PC-9 (cell line): ENCODE measurements at regions not wholly inside any gene's neighbourhood (a gene's known extent, or its start where the extent isn't known, plus 50 kb on each side); places are given as distances from the start of the nearest gene placed in this dataset.
A peak's percentile ranks its signal among the peaks of the same experiment; 100 is the strongest.
"Not testable (repeated sequence)": the region's sequence is repeated elsewhere in the genome, so short reads cannot be mapped to it uniquely, and the experiment has no call there.

ENCODE experiments used
- BruUV-seq: library from RNA; stranded (reverse); fragments of 400-500 nt; replicated peaks from 2 replicates; lab custom pipeline; 2021; lab: Mats Ljungman, UMichigan
- CTCF ChIA-PET: fragments of 300-600 bp; sonication (Branson Sonifier 250); formaldehyde crosslinking; loops from one replicate; lab custom pipeline; 2022; ENCODE audit warnings: antibody characterized with exemption; lab: Charles Lee
- POLR2A ChIA-PET: fragments of 300-600 bp; sonication (Branson Sonifier 250); formaldehyde crosslinking; loops from one replicate; lab custom pipeline; 2022; ENCODE audit warnings: antibody characterized with exemption; ENCODE audit not compliant: unreplicated experiment; lab: Charles Lee
- DNase-seq, 2 experiments: peaks; one replicate each; pipeline versions ENCODE4 v3.0.0 to v3.0.0-alpha.2; 2015 to 2022; ENCODE audit warnings: mixed read lengths in 1 of 2
- H2AFZ ChIP-seq: fragments of 200-600 bp; sonication (generic); 2 replicates; pipeline ENCODE4 v1.8.1; 2017; ENCODE audit warnings: antibody characterized with exemption
- H3F3A ChIP-seq: fragments of 200-600 bp; sonication (generic); 2 replicates; pipeline ENCODE4 v1.8.1; 2017; ENCODE audit warnings: antibody characterized with exemption, mild to moderate bottlenecking, low read depth; ENCODE audit not compliant: insufficient read depth
- H3K27ac ChIP-seq: fragments of 200-600 bp; sonication (generic); 2 replicates; pipeline ENCODE4 v1.6.1; 2016; ENCODE audit warnings: mixed run types
- H3K27me3 ChIP-seq: fragments of 200-600 bp; sonication (generic); 2 replicates; pipeline ENCODE4 v1.6.1; 2016; ENCODE audit warnings: low read depth, mixed run types; ENCODE audit not compliant: insufficient read depth
- H3K36me3 ChIP-seq: fragments of 200-600 bp; sonication (generic); 2 replicates; pipeline ENCODE4 v1.6.1; 2016; ENCODE audit warnings: low read depth, mixed run types
- H3K4me1 ChIP-seq: fragments of 200-600 bp; sonication (generic); replicated peaks from 2 replicates; pipeline ENCODE4 v1.6.1; 2016; ENCODE audit warnings: mixed run types; ENCODE audit not compliant: insufficient read depth
- H3K4me2 ChIP-seq: fragments of 200-600 bp; sonication (generic); 2 replicates; pipeline ENCODE4 v1.6.1; 2017; ENCODE audit warnings: mixed run types
- H3K4me3 ChIP-seq: fragments of 200-600 bp; sonication (generic); 2 replicates; pipeline ENCODE4 v1.6.1; 2016; ENCODE audit warnings: mixed run types
- H3K79me2 ChIP-seq: fragments of 200-600 bp; sonication (generic); 2 replicates; pipeline ENCODE4 v1.6.1; 2017; ENCODE audit warnings: low read depth, mixed run types
- H3K9me2 ChIP-seq: fragments of 200-600 bp; sonication (generic); 2 replicates; pipeline ENCODE4 v1.8.1; 2017; ENCODE audit warnings: mild to moderate bottlenecking; ENCODE audit not compliant: insufficient read depth
- H3K9me3 ChIP-seq: fragments of 200-600 bp; sonication (generic); 2 replicates; pipeline ENCODE4 v1.8.1; 2016; ENCODE audit warnings: low read depth; ENCODE audit not compliant: insufficient read depth
- H4K20me1 ChIP-seq: fragments of 200-600 bp; sonication (generic); 2 replicates; pipeline ENCODE4 v1.8.1; 2017; ENCODE audit not compliant: insufficient read depth
- CTCF ChIP-seq: fragments of 200-600 bp; sonication (generic); conservative IDR thresholded peaks from 2 replicates; pipeline ENCODE4 v1.6.1; 2017; ENCODE audit warnings: mixed run types, antibody characterized with exemption, mild to moderate bottlenecking, moderate library complexity
- EZH2 ChIP-seq: fragments of 200-600 bp; sonication (generic); IDR thresholded peaks from 2 replicates; pipeline ENCODE4 v1.8.0; 2017; ENCODE audit warnings: antibody characterized with exemption, low read depth
- intact Hi-C: fragments of 100-400 bp; cut with micrococcal nuclease; formaldehyde crosslinking; loops from one replicate; pipeline ENCODE4 v1.10.0; 2022; ENCODE audit not compliant: unreplicated experiment

GRCh38 chr7:90064370-90064769 is 89.9 kb upstream of the STEAP1 start:
- Histone ChIP-seq H2AFZ (no peak overlapping the region), H4K20me1 (no peaks in the 10 kb centered on the region), H3F3A (no peaks in the 10 kb centered on the region), H3K27ac (no peak overlapping the region), H3K27me3 (no peaks in the 10 kb centered on the region), H3K4me2 (no peak overlapping the region), H3K79me2 (no peaks in the 10 kb centered on the region), H3K36me3 (no peaks in the 10 kb centered on the region), H3K9me3 (no peaks in the 10 kb centered on the region), H3K9me2 (no peaks in the 10 kb centered on the region), H3K4me1 (no peaks in the 10 kb centered on the region), H3K4me3 (no peak overlapping the region)
- TF ChIP-seq EZH2 (no peak), CTCF (no peak)
- ChIA-PET POLR2A (no interaction called here), CTCF (no interaction called here)
- DNase-seq = no peak
- no TSS peak for BruUV-seq
- intact Hi-C loops = no loop called here

- Histone ChIP-seq H3K9me3 (no peaks in the 10 kb centered on the region), H2AFZ (0 out of 2 replicates have a peak overlapping the region, but pooled peaks have one; percentile 36), H3K27me3 (no peaks in the 10 kb centered on the region), H3K79me2 (no peaks in the 10 kb centered on the region), H3K36me3 (no peaks in the 10 kb centered on the region), H3F3A (no peaks in the 10 kb centered on the region), H3K9me2 (no peaks in the 10 kb centered on the region), H3K27ac (no peak overlapping the region), H4K20me1 (no peaks in the 10 kb centered on the region), H3K4me1 (no peaks in the 10 kb centered on the region), H3K4me2 (no peak overlapping the region), H3K4me3 (no peak overlapping the region)
- intact Hi-C loops = no loop called here
- no peak for DNase-seq
- POLR2A ChIA-PET = no interaction called here
- CTCF ChIA-PET = no interaction called here
- TF ChIP-seq CTCF = no peak
- no peak for TF ChIP-seq EZH2
- no TSS peak for BruUV-seq
These were observed 87.1 kb upstream of the STEAP1 start for GRCh38 chr7:90067171-90067570.

DNA sequence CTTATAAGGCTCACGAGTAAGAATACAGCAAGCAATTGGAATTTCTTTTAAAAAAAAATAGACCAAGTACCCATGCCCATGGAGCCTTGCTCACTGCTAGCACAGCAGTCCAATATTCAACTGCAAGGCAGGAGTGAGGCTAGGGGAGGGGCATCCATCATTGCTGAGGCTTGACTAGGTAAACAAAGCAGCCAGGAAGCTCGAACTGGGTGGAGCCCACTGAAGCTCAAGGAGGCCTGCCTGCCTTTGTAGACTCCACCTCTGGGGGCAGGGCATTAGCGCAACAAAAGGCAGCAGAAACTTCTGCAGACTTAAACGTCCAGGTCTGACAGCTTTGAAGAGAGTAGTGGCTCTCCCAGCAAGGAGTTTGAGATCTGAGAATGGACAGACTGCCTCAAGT is 84.0 kb upstream of the STEAP1 start:
- intact Hi-C loops, H3K27ac ChIP-seq, H3K79me2 ChIP-seq, H3K4me3 ChIP-seq, H3K9me3 ChIP-seq, H3K4me2 ChIP-seq, H2AFZ ChIP-seq, POLR2A ChIA-PET, H3K4me1 ChIP-seq, H3K9me2 ChIP-seq, BruUV-seq, H3K36me3 ChIP-seq, H3F3A ChIP-seq, H4K20me1 ChIP-seq, H3K27me3 ChIP-seq: not testable (repeated sequence)
- DNase-seq = peak; percentile 41 to 54
- CTCF ChIA-PET = interaction anchor here (0.7 kb wide), 1 partner anchor 47 kb away, joined by 7 read pairs; no protein-coding TSS in a partner anchor

DNA sequence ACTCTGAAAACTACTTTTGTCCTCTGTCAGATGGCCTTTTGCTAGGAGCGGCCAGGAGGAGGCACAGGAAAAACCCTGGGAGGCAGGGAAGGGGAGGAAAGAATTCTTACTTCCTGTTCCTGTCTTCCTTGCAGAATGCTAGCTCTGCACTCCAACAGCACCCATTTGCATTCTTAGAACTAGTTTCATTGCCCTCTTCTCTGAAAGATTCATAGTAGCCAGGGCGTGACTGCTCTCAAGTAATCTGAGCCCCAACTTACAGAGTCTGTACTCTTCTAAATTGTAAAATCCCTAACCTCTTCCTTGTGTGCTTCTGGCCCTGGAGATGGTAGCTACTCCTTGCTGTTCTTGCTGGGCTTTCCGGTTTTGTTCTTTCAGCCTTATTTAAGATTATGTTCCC is 75.3 kb upstream of the STEAP1 start:
- H3K9me3 ChIP-seq = no peaks in the 10 kb centered on the region
- no peaks in the 10 kb centered on the region for H3K4me1 ChIP-seq
- BruUV-seq = no TSS peak
- H2AFZ ChIP-seq = no peak overlapping the region
- no peaks in the 10 kb centered on the region for H3K79me2 ChIP-seq
- H3F3A ChIP-seq = no peaks in the 10 kb centered on the region
- CTCF ChIA-PET = no interaction called here
- H3K9me2 ChIP-seq = no peaks in the 10 kb centered on the region
- no peaks in the 10 kb centered on the region for H4K20me1 ChIP-seq
- H3K36me3 ChIP-seq = no peaks in the 10 kb centered on the region
- TF ChIP-seq CTCF = no peak
- no peak for TF ChIP-seq EZH2
- H3K27me3 ChIP-seq = no peaks in the 10 kb centered on the region
- H3K4me3 ChIP-seq = no peak overlapping the region
- no peak overlapping the region for H3K4me2 ChIP-seq
- DNase-seq = no peak
- H3K27ac ChIP-seq = no peak overlapping the region
- POLR2A ChIA-PET = no interaction called here
- intact Hi-C loops = no loop called here
